ENCODE measurements at regions not wholly inside any gene's neighbourhood (a gene's known extent, or its start where the extent isn't known, plus 50 kb on each side); places are given as distances from the start of the nearest gene placed in this dataset.

DNA sequence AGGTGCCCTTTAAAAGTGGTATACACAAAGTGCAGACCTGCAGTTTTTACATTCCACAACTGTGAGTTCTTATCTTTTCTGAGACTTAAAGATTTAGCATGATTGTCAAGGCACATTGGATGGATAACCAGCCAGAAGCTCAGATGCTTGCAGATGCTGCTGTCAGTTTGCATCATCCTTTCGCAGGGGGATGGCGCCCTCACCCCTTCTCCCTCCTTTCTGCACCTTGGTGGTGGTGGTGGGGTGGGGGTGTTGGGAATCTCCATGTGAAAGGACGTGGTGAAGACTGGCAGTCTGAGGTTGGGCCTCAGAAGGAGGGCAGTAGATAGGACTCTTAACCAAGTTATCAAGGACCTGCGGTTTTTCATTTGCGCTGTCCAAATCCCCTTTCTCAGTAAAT, 309.6 kb upstream of the SEMA6D start:
- no peak overlapping the region for H3K27ac Mint-ChIP-seq
- no peaks in the 10 kb centered on the region for H3K9me3 Mint-ChIP-seq
- no peaks in the 10 kb centered on the region for H3K4me1 Mint-ChIP-seq
- ATAC-seq (replicated peaks) (no peak), DNase-seq (no peak)
- H3K36me3 Mint-ChIP-seq = no peaks in the 10 kb centered on the region
- no peak overlapping the region for H3K4me3 Mint-ChIP-seq
- no peaks in the 10 kb centered on the region for H3K27me3 Mint-ChIP-seq

- ATAC-seq (replicated peaks) (no peak), DNase-seq (no peak)
- no peak overlapping the region for H3K4me3 Mint-ChIP-seq
- no peaks in the 10 kb centered on the region for H3K36me3 Mint-ChIP-seq
- H3K27me3 Mint-ChIP-seq = no peaks in the 10 kb centered on the region
- no peak overlapping the region for H3K27ac Mint-ChIP-seq
- no peaks in the 10 kb centered on the region for H3K4me1 Mint-ChIP-seq
- no peaks in the 10 kb centered on the region for H3K9me3 Mint-ChIP-seq
Measured at GRCh38 chr15:47409038-47409437, 308.3 kb upstream of the SEMA6D start.

- Mint-ChIP-seq H3K27ac (no peak overlapping the region), H3K4me3 (no peak overlapping the region), H3K4me1 (no peaks in the 10 kb centered on the region), H3K36me3 (no peaks in the 10 kb centered on the region), H3K27me3 (no peaks in the 10 kb centered on the region), H3K9me3 (no peaks in the 10 kb centered on the region)
- ATAC-seq (replicated peaks) (no peak), DNase-seq (no peak)
Measured at GRCh38 chr15:47409600-47409999, 307.7 kb upstream of the SEMA6D start.

- Mint-ChIP-seq H3K4me1 (no peaks in the 10 kb centered on the region), H3K27me3 (no peaks in the 10 kb centered on the region), H3K27ac (no peak overlapping the region), H3K36me3 (no peaks in the 10 kb centered on the region), H3K9me3 (no peaks in the 10 kb centered on the region), H3K4me3 (no peak overlapping the region)
- ATAC-seq (replicated peaks) (peak in 1 of 2 donors; percentile 25), DNase-seq (no peak)
Measured at GRCh38 chr15:47410247-47410646, 307.1 kb upstream of the SEMA6D start.

- no peaks in the 10 kb centered on the region for H3K4me1 Mint-ChIP-seq
- ATAC-seq (replicated peaks) = no peak
- no peak overlapping the region for H3K27ac Mint-ChIP-seq
- H3K9me3 Mint-ChIP-seq = no peaks in the 10 kb centered on the region
- no peak overlapping the region for H3K4me3 Mint-ChIP-seq
- no peak for DNase-seq
- H3K27me3 Mint-ChIP-seq = no peaks in the 10 kb centered on the region
- no peaks in the 10 kb centered on the region for H3K36me3 Mint-ChIP-seq
Measured at GRCh38 chr15:47411733-47412132, 305.6 kb upstream of the SEMA6D start.

GRCh38 chr15:47412136-47412535, 305.2 kb upstream of the SEMA6D start:
- Mint-ChIP-seq H3K36me3 (no peaks in the 10 kb centered on the region), H3K27me3 (no peaks in the 10 kb centered on the region), H3K27ac (no peak overlapping the region), H3K4me3 (no peak overlapping the region), H3K4me1 (no peaks in the 10 kb centered on the region), H3K9me3 (no peaks in the 10 kb centered on the region)
- ATAC-seq (replicated peaks) (no peak), DNase-seq (no peak)

GRCh38 chr15:47412802-47413201, 304.5 kb upstream of the SEMA6D start:
- Mint-ChIP-seq H3K27ac (no peak overlapping the region), H3K36me3 (no peaks in the 10 kb centered on the region), H3K9me3 (no peaks in the 10 kb centered on the region), H3K4me3 (no peak overlapping the region), H3K4me1 (no peaks in the 10 kb centered on the region), H3K27me3 (no peaks in the 10 kb centered on the region)
- no peak for ATAC-seq (replicated peaks)
- no peak for DNase-seq

DNA sequence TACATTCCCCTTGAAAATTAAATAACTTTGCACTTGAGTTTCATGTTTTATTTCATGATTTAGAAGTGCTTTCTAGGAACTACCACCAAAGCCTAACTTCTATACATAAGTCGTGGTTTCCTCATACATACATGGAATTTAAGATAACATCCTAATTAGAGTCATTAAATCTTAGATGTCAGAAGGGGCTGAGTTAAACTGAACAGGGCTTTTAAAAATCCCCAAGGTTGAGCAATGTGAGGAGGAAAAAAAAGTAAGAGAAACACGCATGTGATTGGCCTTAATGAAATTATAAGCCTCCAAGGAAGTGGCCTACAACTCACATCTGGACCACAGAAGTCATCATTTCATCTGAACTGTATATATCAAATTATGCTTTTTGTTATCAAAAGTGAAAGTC, 303.1 kb upstream of the SEMA6D start:
- no peak for ATAC-seq (replicated peaks)
- Mint-ChIP-seq H3K4me1 (no peaks in the 10 kb centered on the region), H3K27ac (no peak overlapping the region)

DNA sequence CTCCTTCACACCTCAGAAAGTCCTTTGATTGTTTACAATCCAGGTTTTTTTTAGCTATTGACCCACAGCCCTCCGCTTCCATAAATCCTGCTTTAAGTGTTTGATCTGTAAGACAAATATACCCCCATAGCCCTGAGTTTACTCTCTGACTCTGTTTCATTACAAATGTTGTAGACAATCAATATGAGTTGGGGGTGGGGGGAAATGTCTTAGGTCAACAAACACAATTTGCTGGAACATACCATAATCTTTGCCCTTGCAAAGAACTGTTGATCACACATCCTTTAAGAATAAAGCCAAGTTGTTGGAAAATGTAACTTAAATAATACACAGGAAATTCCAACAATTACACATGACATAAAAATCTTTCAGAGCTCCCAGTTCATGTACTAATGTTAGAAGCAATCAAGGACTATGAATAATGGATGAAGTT, 301.8 kb upstream of the SEMA6D start:
- H3K27ac Mint-ChIP-seq = no peak overlapping the region
- no peak for DNase-seq
- H3K4me1 Mint-ChIP-seq = no peaks in the 10 kb centered on the region
- H3K9me3 Mint-ChIP-seq = no peaks in the 10 kb centered on the region
- H3K4me3 Mint-ChIP-seq = no peak overlapping the region
- no peaks in the 10 kb centered on the region for H3K36me3 Mint-ChIP-seq
- ATAC-seq (replicated peaks) = no peak
- H3K27me3 Mint-ChIP-seq = no peaks in the 10 kb centered on the region

More for the DNA sequence above, 303.1 kb upstream of the SEMA6D start:
- Mint-ChIP-seq H3K36me3 (no peaks in the 10 kb centered on the region), H3K9me3 (no peaks in the 10 kb centered on the region), H3K27me3 (no peaks in the 10 kb centered on the region), H3K4me3 (no peak overlapping the region)
- DNase-seq = no peak

DNA sequence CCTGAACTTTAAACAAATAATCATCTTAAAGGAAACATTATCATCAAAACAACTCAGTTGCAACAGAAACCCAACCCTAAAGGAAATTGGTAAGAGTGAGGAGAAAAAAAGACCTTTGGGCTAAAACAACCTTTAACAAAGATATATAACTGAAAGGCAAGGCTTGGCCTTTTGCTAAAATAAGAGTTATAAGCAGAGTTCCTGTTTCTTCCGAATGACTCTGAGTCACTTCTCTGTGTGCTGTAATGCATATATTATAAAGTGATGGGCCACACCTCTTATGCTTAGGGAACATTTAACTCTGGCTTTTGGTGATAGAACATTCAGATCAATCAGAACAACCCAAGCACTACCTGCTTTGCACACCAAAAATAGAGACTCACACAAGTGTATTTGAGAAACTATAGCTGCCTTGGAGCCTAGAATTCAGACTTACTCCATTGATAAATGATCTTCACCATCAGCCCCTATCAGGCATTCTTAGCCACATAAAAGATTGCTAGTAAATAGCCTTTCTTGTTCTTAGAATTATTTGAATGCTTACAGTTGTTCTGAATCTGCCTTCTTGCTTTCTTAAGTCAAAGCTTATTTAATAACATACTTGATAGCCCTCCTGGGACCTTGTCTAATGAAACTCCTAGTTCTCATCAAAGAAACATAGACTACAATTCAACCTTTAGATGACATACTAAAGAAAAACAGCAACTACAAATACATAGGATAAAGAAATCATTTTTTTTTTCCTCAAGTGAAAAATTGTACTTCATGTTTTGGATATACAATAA, 294.2 kb upstream of the SEMA6D start:
- DNase-seq = no peak
- peak; percentile 42 to 73 for ATAC-seq (replicated peaks)
- Mint-ChIP-seq H3K9me3 (no peaks in the 10 kb centered on the region), H3K4me3 (no peak overlapping the region), H3K27me3 (peaks cover 0 to 7% of the 10 kb centered on the region in 2 donors), H3K36me3 (no peaks in the 10 kb centered on the region), H3K4me1 (no peaks in the 10 kb centered on the region), H3K27ac (no peak overlapping the region)

DNA sequence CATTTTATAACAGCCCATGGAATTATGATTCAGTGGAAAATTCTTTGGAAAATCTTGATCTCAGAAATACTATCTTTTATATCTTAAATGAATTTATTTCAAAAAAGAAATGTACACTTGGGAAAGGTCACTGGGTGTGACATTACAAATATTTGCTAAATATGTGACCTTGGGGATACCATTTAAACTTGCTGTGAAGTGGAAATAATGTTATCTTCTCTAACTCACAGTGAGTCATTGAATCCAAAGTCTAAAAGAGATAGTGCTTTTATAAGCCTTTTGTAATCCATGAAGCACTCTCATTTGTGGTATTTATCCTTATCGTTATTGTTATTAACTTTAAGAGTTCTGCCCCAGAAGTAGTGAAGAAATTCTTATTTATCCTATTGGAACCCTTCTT, 289.8 kb upstream of the SEMA6D start:
- H3K36me3 Mint-ChIP-seq = no peaks in the 10 kb centered on the region
- ATAC-seq (replicated peaks) (no peak), DNase-seq (no peak)
- no peaks in the 10 kb centered on the region for H3K9me3 Mint-ChIP-seq
- H3K4me3 Mint-ChIP-seq = no peak overlapping the region
- no peak overlapping the region for H3K27ac Mint-ChIP-seq
- H3K27me3 Mint-ChIP-seq = peaks cover 0 to 7% of the 10 kb centered on the region in 2 donors
- H3K4me1 Mint-ChIP-seq = no peaks in the 10 kb centered on the region

GRCh38 chr15:47429376-47429775, 287.9 kb upstream of the SEMA6D start:
- no peaks in the 10 kb centered on the region for H3K4me1 Mint-ChIP-seq
- H3K36me3 Mint-ChIP-seq = no peaks in the 10 kb centered on the region
- DNase-seq = no peak
- ATAC-seq (replicated peaks) = no peak
- no peak overlapping the region for H3K27ac Mint-ChIP-seq
- no peak overlapping the region for H3K4me3 Mint-ChIP-seq
- H3K27me3 Mint-ChIP-seq = peaks cover 0 to 6% of the 10 kb centered on the region in 2 donors
- no peaks in the 10 kb centered on the region for H3K9me3 Mint-ChIP-seq

DNA sequence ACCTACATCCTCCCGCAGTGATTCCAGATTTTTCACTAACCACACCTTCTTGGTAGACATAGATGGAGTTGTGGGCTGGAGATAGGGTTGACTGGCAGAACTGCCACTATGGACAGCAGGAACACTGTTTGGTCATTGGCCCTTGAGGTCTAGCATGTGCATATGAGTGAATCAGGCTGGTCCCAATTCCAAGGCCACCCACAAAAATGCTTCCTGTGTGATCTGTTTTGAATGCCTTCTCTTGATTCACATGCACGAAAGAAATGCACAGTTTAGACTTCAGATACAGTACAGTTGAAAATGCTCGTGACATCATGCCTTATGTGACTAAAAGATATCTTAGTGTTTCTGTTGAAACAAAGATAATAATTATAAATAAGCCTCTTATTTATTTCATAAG, 285.8 kb upstream of the SEMA6D start:
- no peaks in the 10 kb centered on the region for H3K36me3 Mint-ChIP-seq
- ATAC-seq (replicated peaks) = no peak
- H3K9me3 Mint-ChIP-seq = no peaks in the 10 kb centered on the region
- no peak overlapping the region for H3K4me3 Mint-ChIP-seq
- H3K27ac Mint-ChIP-seq = no peak overlapping the region
- no peak for DNase-seq
- no peaks in the 10 kb centered on the region for H3K27me3 Mint-ChIP-seq
- no peaks in the 10 kb centered on the region for H3K4me1 Mint-ChIP-seq

DNA sequence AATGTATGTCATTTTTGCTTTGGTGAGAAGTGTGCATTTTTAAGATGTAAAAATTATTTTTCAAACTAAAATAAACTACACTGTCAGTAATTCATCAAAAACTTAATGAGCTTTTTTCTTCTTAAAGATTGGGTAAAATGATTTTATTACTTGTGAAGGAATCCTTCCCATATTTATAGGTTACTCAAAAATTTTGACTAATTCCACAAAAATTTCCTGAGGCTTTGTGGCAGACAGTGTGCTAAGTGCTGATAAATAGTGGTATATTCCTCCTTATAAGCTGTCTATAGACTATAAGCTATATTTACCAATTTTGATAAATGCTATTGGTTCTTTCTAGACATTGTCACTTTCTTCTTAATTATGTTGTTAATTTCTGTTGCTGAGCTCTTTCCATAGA, 284.5 kb upstream of the SEMA6D start:
- Mint-ChIP-seq H3K4me3 (no peak overlapping the region), H3K27ac (no peak overlapping the region), H3K4me1 (no peaks in the 10 kb centered on the region), H3K9me3 (no peaks in the 10 kb centered on the region), H3K27me3 (no peaks in the 10 kb centered on the region), H3K36me3 (no peaks in the 10 kb centered on the region)
- DNase-seq (no peak), ATAC-seq (replicated peaks) (no peak)

DNA sequence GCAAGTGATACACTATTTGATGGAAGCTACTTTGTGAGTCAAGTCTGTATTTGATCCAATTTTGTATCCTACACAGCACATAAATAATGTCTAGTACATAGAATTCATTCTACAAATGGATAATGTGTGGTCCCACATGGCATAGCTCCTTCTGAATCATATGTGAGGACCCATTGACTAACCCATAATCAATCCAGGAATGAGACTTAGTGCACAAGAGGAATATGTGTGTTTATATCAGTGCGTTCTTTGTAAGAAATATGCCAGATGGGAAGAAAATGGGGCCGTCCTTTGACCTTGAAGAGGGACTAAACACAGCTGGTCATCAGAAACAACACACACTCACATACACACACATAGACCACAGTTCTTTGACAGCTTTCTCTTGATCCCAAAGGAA, 282.7 kb upstream of the SEMA6D start:
- Mint-ChIP-seq H3K36me3 (no peaks in the 10 kb centered on the region), H3K9me3 (no peaks in the 10 kb centered on the region), H3K4me3 (no peak overlapping the region), H3K4me1 (no peaks in the 10 kb centered on the region), H3K27ac (no peak overlapping the region), H3K27me3 (no peaks in the 10 kb centered on the region)
- no peak for ATAC-seq (replicated peaks)
- no peak for DNase-seq

- Mint-ChIP-seq H3K9me3 (peaks cover 0 to 5% of the 10 kb centered on the region in 2 donors), H3K36me3 (no peaks in the 10 kb centered on the region), H3K27me3 (no peaks in the 10 kb centered on the region), H3K4me1 (no peaks in the 10 kb centered on the region), H3K27ac (no peak overlapping the region), H3K4me3 (no peak overlapping the region)
- ATAC-seq (replicated peaks) (no peak), DNase-seq (no peak)
Measured at GRCh38 chr15:47437491-47437890, 279.8 kb upstream of the SEMA6D start.
